ENCODE measurements at regions not wholly inside any gene's neighbourhood (a gene's known extent, or its start where the extent isn't known, plus 50 kb on each side); places are given as distances from the start of the nearest gene placed in this dataset.

DNA sequence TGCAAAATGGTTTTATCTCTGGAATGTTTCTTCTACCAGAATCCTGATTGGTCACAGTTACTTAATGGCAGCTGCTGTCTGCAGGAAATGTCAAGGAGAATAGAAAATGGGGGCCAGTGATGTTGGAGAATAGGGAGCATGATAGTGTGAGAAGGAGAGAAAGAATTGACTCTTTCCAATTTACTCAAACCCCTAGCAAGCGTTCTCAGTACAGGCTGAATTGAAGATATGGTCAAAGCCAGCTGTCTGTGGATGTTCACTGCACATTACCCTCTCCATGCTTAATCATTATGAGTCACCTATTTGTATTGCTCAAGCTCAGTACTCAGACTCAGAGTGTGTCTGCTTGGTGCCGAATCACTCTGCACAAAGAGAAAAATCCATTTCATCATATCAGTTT is 57.8 kb upstream of the FAM47B start:
- TF ChIP-seq, protein P1, sequence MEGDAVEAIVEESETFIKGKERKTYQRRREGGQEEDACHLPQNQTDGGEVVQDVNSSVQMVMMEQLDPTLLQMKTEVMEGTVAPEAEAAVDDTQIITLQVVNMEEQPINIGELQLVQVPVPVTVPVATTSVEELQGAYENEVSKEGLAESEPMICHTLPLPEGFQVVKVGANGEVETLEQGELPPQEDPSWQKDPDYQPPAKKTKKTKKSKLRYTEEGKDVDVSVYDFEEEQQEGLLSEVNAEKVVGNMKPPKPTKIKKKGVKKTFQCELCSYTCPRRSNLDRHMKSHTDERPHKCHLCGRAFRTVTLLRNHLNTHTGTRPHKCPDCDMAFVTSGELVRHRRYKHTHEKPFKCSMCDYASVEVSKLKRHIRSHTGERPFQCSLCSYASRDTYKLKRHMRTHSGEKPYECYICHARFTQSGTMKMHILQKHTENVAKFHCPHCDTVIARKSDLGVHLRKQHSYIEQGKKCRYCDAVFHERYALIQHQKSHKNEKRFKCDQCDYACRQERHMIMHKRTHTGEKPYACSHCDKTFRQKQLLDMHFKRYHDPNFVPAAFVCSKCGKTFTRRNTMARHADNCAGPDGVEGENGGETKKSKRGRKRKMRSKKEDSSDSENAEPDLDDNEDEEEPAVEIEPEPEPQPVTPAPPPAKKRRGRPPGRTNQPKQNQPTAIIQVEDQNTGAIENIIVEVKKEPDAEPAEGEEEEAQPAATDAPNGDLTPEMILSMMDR (IDR thresholded peaks at IDR 0.05) = no peak
- TF ChIP-seq POLR2A (IDR thresholded peaks at IDR 0.05) = no peak
- WGBS, 2 donors = 33 to 59% methylated on average over 2 of the region's 2 CpGs
- no peak for DNase-seq (ENCODE audit: low spot score in 2 of 2)
- H3K4me3 ChIP-seq (ENCODE audit: low read depth, poor library complexity, severe bottlenecking) = no peak overlapping the region
- intact Hi-C loops (cut with DNase I; ENCODE audit: low total_unique reads) = no loop called here

DNA sequence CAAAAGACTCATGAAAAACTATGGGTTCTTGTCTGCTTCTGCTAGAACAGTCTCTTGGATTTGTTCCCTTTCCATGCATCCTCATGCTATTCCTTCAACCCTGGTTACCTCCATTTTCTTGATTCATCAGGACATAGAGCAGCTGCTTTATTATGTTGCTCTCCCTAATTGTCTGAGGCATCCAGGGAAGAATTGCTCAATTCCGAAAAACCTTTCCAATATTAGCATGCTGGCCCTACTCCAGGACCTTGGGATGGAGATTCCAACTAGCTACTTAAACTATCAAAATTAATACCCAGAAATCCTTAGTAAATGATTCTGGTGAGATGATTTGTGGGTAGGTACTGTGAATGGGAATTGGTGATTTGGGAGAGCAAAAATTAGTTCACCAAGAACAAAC is 56.6 kb upstream of the FAM47B start:
- WGBS, 2 donors = 59 to 64% methylated on average over 1 of the region's 1 CpG
- TF ChIP-seq, protein P1 (IDR thresholded peaks at IDR 0.05) = no peak
- TF ChIP-seq POLR2A (IDR thresholded peaks at IDR 0.05) = no peak
- H3K4me3 ChIP-seq (ENCODE audit: low read depth, poor library complexity, severe bottlenecking) = no peak overlapping the region
- intact Hi-C loops (cut with DNase I; ENCODE audit: low total_unique reads) = no loop called here
- no peak for DNase-seq (ENCODE audit: low spot score in 2 of 2)

DNA sequence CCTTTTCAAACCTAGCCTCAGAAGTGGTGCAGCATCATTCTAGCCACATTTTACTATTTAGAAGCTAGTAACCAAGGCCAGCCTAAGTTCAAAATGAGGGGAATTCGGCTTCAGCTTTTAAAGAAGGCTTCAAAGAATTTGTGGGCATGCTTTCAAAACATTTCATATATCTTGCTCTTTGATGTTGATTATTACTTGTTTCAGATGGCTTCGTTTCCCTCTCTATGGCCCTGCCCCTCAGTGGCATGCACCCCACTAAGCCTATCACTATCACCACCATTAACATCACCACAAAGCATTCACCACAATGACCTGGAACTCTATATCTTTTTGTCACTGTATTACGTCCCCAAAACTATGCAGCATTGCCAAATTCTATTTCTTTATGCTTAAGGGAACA is 51.2 kb upstream of the FAM47B start:
- intact Hi-C loops (cut with DNase I; ENCODE audit: low total_unique reads) = no loop called here
- H3K4me3 ChIP-seq (ENCODE audit: low read depth, poor library complexity, severe bottlenecking) = no peak overlapping the region
- WGBS, 2 donors = 34 to 48% methylated on average over 3 of the region's 3 CpGs
- DNase-seq (ENCODE audit: low spot score in 2 of 2) = no peak
- TF ChIP-seq POLR2A (IDR thresholded peaks at IDR 0.05) = no peak
- TF ChIP-seq, protein P1 (IDR thresholded peaks at IDR 0.05) = no peak
